Thoracic aorta (tissue), 2 donors: ENCODE measurements at regions not wholly inside any gene's neighbourhood (a gene's known extent, or its start where the extent isn't known, plus 50 kb on each side); places are given as distances from the start of the nearest gene placed in this dataset.

Experiments
- ATAC-seq: fragments of 150-250 bp; one replicate; pipeline ENCODE4 v1.8.0; 2017; ENCODE audit warnings: low read depth; ENCODE audit not compliant: insufficient number of reproducible peaks, low FRiP score
- DNase-seq: peaks from one replicate; pipeline ENCODE4 v3.0.0-alpha.2; 2020; ENCODE audit warnings: low spot score
- H3K27ac ChIP-seq, 2 donors: fragments of 200-600 bp; sonication (generic); 1 replicate in 1 of 2; 2 replicates in 1 of 2; pipeline ENCODE4 v1.5.1; 2016; ENCODE audit warnings: mild to moderate bottlenecking in 2 of 2, moderate library complexity in 2 of 2
- H3K27me3 ChIP-seq: fragments of 200-600 bp; sonication (generic); replicated peaks from 2 replicates; pipeline ENCODE4 v1.6.0; 2016; ENCODE audit warnings: mild to moderate bottlenecking; ENCODE audit not compliant: insufficient read depth
- H3K36me3 ChIP-seq: fragments of 200-600 bp; sonication (generic); one replicate; pipeline ENCODE4 v1.5.1; 2016
- H3K4me1 ChIP-seq, 2 donors: fragments of 200-600 bp; sonication (generic); 1 replicate in 1 of 2; 2 replicates in 1 of 2; pipeline versions ENCODE4 v1.5.1 to v1.6.0; 2016; ENCODE audit warnings: low read depth in 2 of 2, mild to moderate bottlenecking in 1 of 2; ENCODE audit not compliant: control insufficient read depth in 1 of 2
- H3K4me3 ChIP-seq: fragments of 200-600 bp; sonication (generic); 2 replicates; pipeline ENCODE4 v1.5.1; 2016; ENCODE audit warnings: mild to moderate bottlenecking
- H3K9me3 ChIP-seq: fragments of 200-600 bp; sonication (generic); 2 replicates; pipeline ENCODE4 v1.5.1; 2016
- CTCF ChIP-seq: fragments of 200-600 bp; sonication (generic); IDR thresholded peaks from one replicate; pipeline ENCODE4 v1.5.1; 2019; ENCODE audit warnings: antibody characterized with exemption

- H3K4me1 ChIP-seq, result peaks cover 6 to 22% of the 10 kb centered on the region in 2 donors
- ATAC-seq (no peak), DNase-seq (no peak)
- no peaks in the 10 kb centered on the region for H3K9me3 ChIP-seq
- no peak overlapping the region for H3K27ac ChIP-seq
- no peak overlapping the region for H3K4me3 ChIP-seq
- H3K27me3 ChIP-seq, result no peaks in the 10 kb centered on the region
- no peaks in the 10 kb centered on the region for H3K36me3 ChIP-seq
- TF ChIP-seq CTCF, result no peak
These were observed 82.4 kb upstream of the TAF1B start for GRCh38 chr2:9760902-9761228.

- Histone ChIP-seq H3K4me1 (peaks cover 6 to 22% of the 10 kb centered on the region in 2 donors), H3K9me3 (no peaks in the 10 kb centered on the region), H3K36me3 (no peaks in the 10 kb centered on the region), H3K27me3 (no peaks in the 10 kb centered on the region), H3K27ac (no peak overlapping the region), H3K4me3 (no peak overlapping the region)
- ATAC-seq, result no peak
- no peak for TF ChIP-seq CTCF
- DNase-seq, result no peak
These were observed 81.7 kb upstream of the TAF1B start for GRCh38 chr2:9761577-9761976.

GRCh38 chr2:9762164-9762563 lies 81.1 kb upstream of the TAF1B start:
- Histone ChIP-seq H3K4me1 (peaks cover 6 to 20% of the 10 kb centered on the region in 2 donors), H3K27me3 (no peaks in the 10 kb centered on the region), H3K27ac (no peak overlapping the region), H3K36me3 (no peaks in the 10 kb centered on the region), H3K9me3 (no peaks in the 10 kb centered on the region), H3K4me3 (no peak overlapping the region)
- no peak for ATAC-seq
- no peak for TF ChIP-seq CTCF
- no peak for DNase-seq

- no peak for TF ChIP-seq CTCF
- ATAC-seq, result no peak
- DNase-seq, result no peak
- no peak overlapping the region for H3K27ac ChIP-seq
- H3K4me1 ChIP-seq, result peaks cover 6 to 12% of the 10 kb centered on the region in 2 donors
- no peaks in the 10 kb centered on the region for H3K9me3 ChIP-seq
- H3K27me3 ChIP-seq, result no peaks in the 10 kb centered on the region
- H3K4me3 ChIP-seq, result no peak overlapping the region
- H3K36me3 ChIP-seq, result no peaks in the 10 kb centered on the region
These were observed 80.3 kb upstream of the TAF1B start for GRCh38 chr2:9762941-9763340.

GRCh38 chr2:9763356-9764152 lies 79.7 kb upstream of the TAF1B start:
- no peak for ATAC-seq

More at GRCh38 chr2:9763356-9764152, 79.7 kb upstream of the TAF1B start:
- no peak overlapping the region for H3K27ac ChIP-seq
- no peak for TF ChIP-seq CTCF
- H3K9me3 ChIP-seq, result no peaks in the 10 kb centered on the region
- no peaks in the 10 kb centered on the region for H3K27me3 ChIP-seq
- no peaks in the 10 kb centered on the region for H3K36me3 ChIP-seq
- H3K4me1 ChIP-seq, result peaks cover 1 to 6% of the 10 kb centered on the region in 2 donors
- H3K4me3 ChIP-seq, result no peak overlapping the region
- no peak for DNase-seq
